GM11168 (cell line): ENCODE measurements at regions not wholly inside any gene's neighbourhood (a gene's known extent, or its start where the extent isn't known, plus 50 kb on each side); places are given as distances from the start of the nearest gene placed in this dataset.

Experiments
- in situ Hi-C: fragments of 300-500 bp; cut with MboI; formaldehyde crosslinking; loops from one replicate; pipeline ENCODE4 v1.12.0; 2022; ENCODE audit warnings: low sequenced_read_pairs; ENCODE audit not compliant: unreplicated experiment

DNA sequence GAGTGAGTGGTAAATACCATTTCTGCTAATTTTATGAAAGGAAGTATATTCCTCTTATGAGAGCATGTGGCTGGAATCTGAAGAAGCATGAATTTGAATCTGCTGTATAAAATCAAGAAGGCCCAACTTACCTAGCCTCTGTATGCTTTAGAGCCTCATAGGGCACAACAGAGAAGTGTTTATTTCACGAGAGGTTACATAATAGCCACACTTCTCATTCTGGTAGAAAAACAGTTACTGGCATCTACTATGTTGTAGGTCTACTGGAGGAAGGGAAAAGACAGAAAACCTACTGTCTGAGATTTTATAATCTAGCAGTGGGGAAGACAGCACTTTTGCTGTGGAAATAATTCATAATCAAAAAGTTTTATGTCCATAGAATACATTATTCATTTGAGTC lies 172.6 kb upstream of the ZNF608 start:
- in situ Hi-C loops, result loop anchor here (25.0 kb wide), 2 partner anchors 382 to 493 kb away; no protein-coding TSS in a partner anchor

GRCh38 chr5:124919747-124920525 lies 173.5 kb upstream of the ZNF608 start:
- in situ Hi-C loops, result loop anchor here (10.0 to 25.0 kb wide), 4 partner anchors 175 to 492 kb away; partner anchors contain the start of gene ZNF608

GRCh38 chr5:124920909-124921666 lies 174.6 kb upstream of the ZNF608 start:
- in situ Hi-C loops, result loop anchor here (10.0 to 25.0 kb wide), 4 partner anchors 176 to 491 kb away; partner anchors contain the start of gene ZNF608

DNA sequence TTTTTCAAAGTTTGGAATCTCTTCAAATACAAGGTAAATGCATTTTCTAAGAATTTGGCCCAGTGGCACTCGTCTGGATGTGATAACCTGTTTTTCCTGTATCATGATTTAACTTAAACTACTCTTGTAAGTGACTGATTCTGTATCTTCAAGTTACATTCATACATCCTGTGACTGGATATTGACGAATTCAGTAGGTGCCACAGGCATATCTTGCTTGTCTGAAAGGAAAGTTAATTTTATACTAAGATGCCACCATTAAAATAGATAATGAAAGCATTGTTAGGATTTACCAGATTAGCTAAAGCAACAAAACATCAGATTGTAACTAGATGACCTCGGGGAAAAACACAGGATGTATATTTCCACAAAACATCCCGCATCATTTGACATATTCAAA lies 175.3 kb upstream of the ZNF608 start:
- in situ Hi-C loops, result loop anchor here (10.0 to 25.0 kb wide), 4 partner anchors 177 to 491 kb away; partner anchors contain the start of gene ZNF608

GRCh38 chr5:124922255-124922975 lies 176.0 kb upstream of the ZNF608 start:
- in situ Hi-C loops, result loop anchor here (10.0 to 25.0 kb wide), 4 partner anchors 178 to 490 kb away; partner anchors contain the start of gene ZNF608

GRCh38 chr5:124923131-124923530 lies 176.7 kb upstream of the ZNF608 start:
- in situ Hi-C loops, result loop anchor here (10.0 to 25.0 kb wide), 4 partner anchors 178 to 489 kb away; partner anchors contain the start of gene ZNF608

DNA sequence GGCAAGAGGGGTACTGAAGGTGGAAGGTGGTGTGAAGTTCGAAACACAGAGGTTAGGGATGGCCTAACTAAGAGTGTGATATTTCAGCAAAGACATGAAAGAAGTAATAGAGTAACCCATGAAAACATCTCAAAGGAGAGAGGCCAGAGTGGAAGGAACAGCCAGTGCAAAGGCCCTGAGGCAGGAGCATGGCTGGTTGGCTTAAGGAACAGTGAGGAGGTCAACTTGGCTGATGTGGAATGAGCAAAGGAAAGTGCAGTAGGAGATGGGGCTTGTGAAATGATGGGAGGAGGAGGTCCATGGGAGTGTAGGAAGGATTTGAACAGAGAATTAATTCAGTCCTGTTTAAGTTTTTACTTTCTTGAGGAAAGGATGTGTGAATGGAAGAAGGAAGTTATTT lies 178.3 kb upstream of the ZNF608 start:
- in situ Hi-C loops, result loop anchor here (10.0 to 25.0 kb wide), 4 partner anchors 180 to 488 kb away; partner anchors contain the start of gene ZNF608

GRCh38 chr5:124927735-124928134 lies 181.3 kb upstream of the ZNF608 start:
- in situ Hi-C loops, result loop anchor here (10.0 kb wide), 2 partner anchors 183 to 273 kb away; partner anchors contain the start of gene ZNF608

- in situ Hi-C loops, result loop anchor here (10.0 kb wide), 2 partner anchors 184 to 274 kb away; partner anchors contain the start of gene ZNF608
Observed at GRCh38 chr5:124929000-124929399, 182.6 kb upstream of the ZNF608 start.

DNA sequence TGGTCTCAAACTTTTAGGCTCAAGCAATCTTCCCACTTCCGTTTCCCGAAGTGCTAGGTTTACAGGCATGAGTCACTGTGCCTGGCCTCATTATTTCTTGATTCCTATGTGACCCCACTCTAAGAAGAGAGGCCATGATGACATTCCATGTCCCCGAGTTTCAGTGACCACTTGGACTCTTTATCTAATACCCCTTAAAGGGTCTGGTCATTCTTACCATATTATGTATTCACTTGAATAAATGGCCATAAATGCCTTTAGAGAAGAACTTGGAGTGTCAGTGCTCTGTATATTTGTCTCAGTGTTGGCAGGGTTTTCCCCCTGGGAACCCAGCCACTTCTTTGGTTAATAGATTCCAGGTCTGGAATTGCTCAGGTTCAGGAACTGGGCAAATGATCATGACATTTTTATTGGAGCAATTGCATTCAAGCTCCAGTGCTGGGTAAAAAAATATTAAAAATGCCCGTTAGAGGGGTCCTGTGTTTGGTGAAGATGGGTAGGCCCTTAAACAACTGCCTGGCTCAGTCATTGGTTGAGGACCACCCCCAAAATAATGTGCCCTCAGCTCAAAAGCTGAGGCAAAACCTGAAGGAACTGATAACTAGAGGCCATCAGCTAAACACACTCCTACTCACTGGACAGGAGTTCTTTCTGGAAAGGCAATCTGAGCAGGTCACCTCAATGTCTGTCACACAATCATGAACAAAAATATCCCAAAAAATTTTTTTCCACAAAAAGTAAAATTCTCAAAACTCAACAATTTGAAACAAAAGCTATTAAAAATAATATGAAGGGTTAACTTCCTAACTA lies 186.6 kb upstream of the ZNF608 start:
- in situ Hi-C loops, result no loop called here

DNA sequence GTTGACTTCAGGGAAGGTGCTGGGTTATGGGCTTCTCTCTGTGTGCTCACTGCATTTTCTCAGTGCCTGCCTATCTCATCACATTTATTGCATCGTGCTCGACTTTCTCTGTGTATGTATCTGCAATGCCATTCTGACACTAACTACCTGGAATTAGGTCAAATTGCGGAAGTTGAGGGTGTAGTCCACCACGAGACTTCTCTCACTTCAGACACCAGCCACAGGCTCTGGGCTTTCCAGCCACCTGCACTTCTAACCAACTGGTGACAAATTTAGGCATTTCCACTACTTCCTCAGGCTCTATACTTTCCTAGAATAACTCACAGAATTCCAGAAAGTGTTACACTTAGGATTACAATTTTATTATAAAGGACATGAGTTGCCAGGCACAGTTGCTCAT lies 188.6 kb upstream of the ZNF608 start:
- in situ Hi-C loops, result no loop called here

GRCh38 chr5:124936626-124936933 lies 190.1 kb upstream of the ZNF608 start:
- in situ Hi-C loops, result no loop called here

GRCh38 chr5:124941051-124942049 lies 194.9 kb upstream of the ZNF608 start:
- in situ Hi-C loops, result no loop called here

DNA sequence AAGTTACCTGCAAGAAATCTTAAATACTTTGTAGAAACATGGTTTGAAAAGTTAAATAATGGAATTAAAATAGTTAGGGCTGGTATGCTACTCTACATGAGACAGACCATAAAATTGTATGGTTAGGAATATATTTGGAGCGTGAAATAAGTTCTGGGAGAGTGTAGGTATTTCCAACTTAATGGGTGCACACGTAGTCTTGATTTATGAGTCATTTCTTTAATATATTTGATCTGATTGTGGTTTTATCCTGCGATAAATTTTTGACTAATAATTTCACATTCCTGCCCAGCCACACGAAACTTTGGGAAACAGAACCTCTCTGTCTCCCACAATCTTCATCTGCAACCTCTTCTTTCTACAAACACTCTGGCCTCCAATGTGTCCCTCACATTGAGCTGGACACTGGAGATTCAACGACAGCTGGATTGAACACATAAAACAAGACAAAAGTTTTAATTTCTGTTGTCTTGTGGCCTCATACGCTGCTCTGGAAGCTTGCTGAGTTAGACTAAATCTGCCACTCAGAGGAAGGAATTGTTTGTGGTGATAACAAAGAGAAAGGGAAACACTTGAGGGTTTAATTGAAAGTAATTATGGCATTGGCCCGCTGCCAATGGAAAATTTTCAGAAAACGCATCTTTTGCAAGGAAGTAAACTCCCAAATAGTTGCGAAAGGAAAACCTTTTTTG lies 201.8 kb upstream of the ZNF608 start:
- in situ Hi-C loops, result no loop called here

GRCh38 chr5:124948754-124949275 lies 202.4 kb upstream of the ZNF608 start:
- in situ Hi-C loops, result no loop called here

GRCh38 chr5:124949862-124950261 lies 203.4 kb upstream of the ZNF608 start:
- in situ Hi-C loops, result no loop called here

- in situ Hi-C loops, result no loop called here
Observed at GRCh38 chr5:124951105-124951504, 204.7 kb upstream of the ZNF608 start.
